Cardiac muscle cell (in vitro differentiated cells and primary cell): ENCODE measurements at regions not wholly inside any gene's neighbourhood (a gene's known extent, or its start where the extent isn't known, plus 50 kb on each side); places are given as distances from the start of the nearest gene placed in this dataset.

Experiments used
- DNase-seq, 2 donors: peaks; one replicate each; pipeline versions ENCODE4 v3.0.0 to v3.0.0-alpha.2; 2010 to 2017; ENCODE audit warnings: low read depth in 1 of 2, low spot score in 1 of 2
- H3K27ac ChIP-seq: fragments of 200-600 bp; sonication (generic); 2 replicates; pipeline ENCODE4 v1.5.1; 2016
- H3K27me3 ChIP-seq: fragments of 200-600 bp; sonication (generic); 2 replicates; pipeline ENCODE4 v1.6.0; 2016; ENCODE audit warnings: control low read depth
- H3K36me3 ChIP-seq: fragments of 200-600 bp; sonication (generic); 2 replicates; pipeline ENCODE4 v1.5.1; 2016; ENCODE audit warnings: control low read depth
- H3K4me1 ChIP-seq: fragments of 200-600 bp; sonication (generic); 2 replicates; pipeline ENCODE4 v1.8.1; 2017; ENCODE audit warnings: low read depth, mild to moderate bottlenecking, mixed run types
- H3K4me3 ChIP-seq: fragments of 200-600 bp; sonication (generic); 2 replicates; pipeline ENCODE4 v1.5.1; 2016; ENCODE audit warnings: mild to moderate bottlenecking
- H3K9me3 ChIP-seq: fragments of 200-600 bp; sonication (generic); 2 replicates; pipeline ENCODE4 v1.5.1; 2017; ENCODE audit warnings: low read depth, mild to moderate bottlenecking, control low read depth
- CTCF ChIP-seq: IDR thresholded peaks from 2 replicates; pipeline ENCODE4 v1.5.1; 2012; ENCODE audit warnings: low read depth, mild to moderate bottlenecking, low read length

DNA sequence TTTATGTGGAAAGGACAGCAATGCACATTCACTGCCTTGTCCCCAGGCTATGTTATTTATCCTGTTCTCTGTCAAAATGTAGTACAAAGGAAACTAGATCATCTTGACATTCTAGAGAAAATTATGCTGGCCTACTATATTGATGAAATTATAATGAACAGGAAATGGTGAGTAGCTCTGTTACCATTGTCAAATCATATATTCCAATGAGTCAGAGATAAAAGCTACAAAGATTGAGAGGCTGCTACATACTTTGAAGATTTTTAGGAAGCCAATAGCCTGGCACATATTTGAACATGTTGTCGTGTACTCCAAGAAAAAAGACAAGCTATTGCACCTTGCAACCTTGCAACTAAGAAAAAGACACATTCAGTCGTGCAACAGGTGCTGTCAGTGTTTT lies 52.7 kb upstream of the TET2 start:
- H3K4me3 ChIP-seq, result no peak overlapping the region
- no peak for DNase-seq
- TF ChIP-seq CTCF, result no peak

More for the DNA sequence above, 52.7 kb upstream of the TET2 start:
- Histone ChIP-seq H3K9me3 (peaks cover 3% of the 10 kb centered on the region), H3K27ac (no peak overlapping the region), H3K36me3 (no peaks in the 10 kb centered on the region), H3K27me3 (no peaks in the 10 kb centered on the region), H3K4me1 (no peaks in the 10 kb centered on the region)
